ENCODE measurements at regions not wholly inside any gene's neighbourhood (a gene's known extent, or its start where the extent isn't known, plus 50 kb on each side); places are given as distances from the start of the nearest gene placed in this dataset.
"Not testable (repeated sequence)": the region's sequence is repeated elsewhere in the genome, so short reads cannot be mapped to it uniquely, and the experiment has no call there.

DNA sequence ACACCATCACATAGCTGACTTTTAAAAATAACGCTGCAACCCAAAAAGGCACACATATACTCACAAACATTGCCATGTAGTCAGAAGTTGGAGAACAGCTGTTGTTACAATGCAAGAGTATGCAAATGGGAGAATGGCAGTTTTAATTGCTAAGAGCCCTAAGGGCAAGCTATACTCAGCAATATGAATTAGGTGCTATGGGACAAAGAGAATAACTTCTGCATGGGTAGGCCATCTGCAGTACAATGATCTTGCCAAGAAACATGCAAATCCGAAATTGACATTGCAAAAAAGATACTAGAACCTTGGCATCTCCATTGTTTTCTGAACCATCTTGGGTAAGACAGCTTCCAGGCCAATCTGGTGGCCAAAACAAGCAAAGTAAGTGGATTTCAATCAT is 697.8 kb downstream of the LRRIQ3 start:
- no peak for TF ChIP-seq GATA1 (IDR thresholded peaks at IDR 0.05; ENCODE audit: low read depth, low read length)
- TF ChIP-seq POLR2A (IDR thresholded peaks at IDR 0.05; ENCODE audit: low read length) = no peak
- DNase-seq = no peak

DNA sequence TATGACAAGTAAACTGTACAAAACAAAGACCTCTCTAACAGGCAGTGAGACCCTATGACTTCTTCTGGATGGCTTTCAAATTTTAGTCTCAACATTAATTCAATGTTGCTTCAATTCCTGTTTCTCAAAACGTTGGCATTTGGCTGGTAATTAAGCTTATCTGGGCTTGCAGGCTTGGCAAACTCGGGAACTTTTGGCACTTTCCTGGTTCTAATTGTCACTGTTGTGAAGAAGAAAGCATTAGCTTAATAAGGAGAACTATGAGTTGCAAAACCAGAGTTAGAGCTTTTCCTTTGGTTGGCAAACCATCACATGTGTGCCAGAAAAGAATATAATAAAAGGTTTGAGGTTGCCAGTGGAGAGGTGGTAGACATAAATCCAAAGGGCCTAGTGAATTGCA is 698.3 kb downstream of the LRRIQ3 start:
- TF ChIP-seq POLR2A (IDR thresholded peaks at IDR 0.05; ENCODE audit: low read length) = no peak
- no peak for TF ChIP-seq GATA1 (IDR thresholded peaks at IDR 0.05; ENCODE audit: low read depth, low read length)

DNA sequence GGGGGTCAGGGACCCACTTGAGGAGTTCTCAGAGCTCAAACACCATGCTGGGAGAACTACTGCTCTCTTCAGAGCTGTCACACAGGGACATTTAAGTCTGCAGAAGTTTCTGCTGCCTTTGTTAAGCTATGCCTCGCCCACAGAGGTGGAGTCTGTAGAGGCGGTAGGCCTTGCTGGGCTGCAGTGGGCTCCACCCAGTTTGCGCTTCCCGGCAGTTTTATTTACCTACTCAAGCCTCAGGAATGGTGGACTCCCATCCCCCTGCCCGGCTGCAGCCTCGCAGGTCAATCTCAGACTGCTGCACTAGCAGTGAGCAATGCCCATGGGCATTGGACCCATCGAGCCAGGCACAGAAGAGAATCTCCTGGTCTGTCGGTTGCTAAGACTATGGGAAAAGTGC is 706.4 kb downstream of the LRRIQ3 start:
- no peak for TF ChIP-seq POLR2A (IDR thresholded peaks at IDR 0.05; ENCODE audit: low read length)
- no peak for TF ChIP-seq GATA1 (IDR thresholded peaks at IDR 0.05; ENCODE audit: low read depth, low read length)
- DNase-seq = no peak

More for the DNA sequence above, 698.3 kb downstream of the LRRIQ3 start:
- no peak for DNase-seq

DNA sequence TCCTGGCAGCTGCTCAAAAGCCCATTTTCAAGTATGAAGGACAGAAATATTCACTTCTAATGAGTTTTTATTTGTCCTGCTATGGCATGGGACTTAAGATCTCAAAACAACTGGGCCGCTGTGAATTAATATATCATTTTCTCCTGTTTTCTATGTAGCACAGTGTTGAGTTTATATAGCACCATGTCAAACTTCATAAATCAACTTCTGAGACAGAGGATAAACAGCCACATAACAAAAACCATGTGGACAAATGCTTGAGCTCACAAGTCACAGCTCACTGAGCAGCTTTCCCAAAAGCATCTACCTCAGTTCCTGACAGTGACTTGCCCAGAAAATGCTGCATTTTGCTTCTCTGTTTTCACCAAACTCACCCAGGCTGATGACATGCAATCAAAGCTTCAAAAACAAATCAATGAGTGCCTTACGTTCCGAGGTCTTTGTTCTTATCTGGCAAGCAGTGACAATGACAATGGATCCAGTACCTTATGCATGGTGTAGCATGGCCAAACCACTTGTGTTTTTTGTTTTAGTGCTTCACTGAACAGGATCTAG is 722.6 kb downstream of the LRRIQ3 start:
- TF ChIP-seq GATA1 (IDR thresholded peaks at IDR 0.05; ENCODE audit: low read depth, low read length) = no peak
- TF ChIP-seq POLR2A (IDR thresholded peaks at IDR 0.05; ENCODE audit: low read length) = no peak
- no peak for DNase-seq

DNA sequence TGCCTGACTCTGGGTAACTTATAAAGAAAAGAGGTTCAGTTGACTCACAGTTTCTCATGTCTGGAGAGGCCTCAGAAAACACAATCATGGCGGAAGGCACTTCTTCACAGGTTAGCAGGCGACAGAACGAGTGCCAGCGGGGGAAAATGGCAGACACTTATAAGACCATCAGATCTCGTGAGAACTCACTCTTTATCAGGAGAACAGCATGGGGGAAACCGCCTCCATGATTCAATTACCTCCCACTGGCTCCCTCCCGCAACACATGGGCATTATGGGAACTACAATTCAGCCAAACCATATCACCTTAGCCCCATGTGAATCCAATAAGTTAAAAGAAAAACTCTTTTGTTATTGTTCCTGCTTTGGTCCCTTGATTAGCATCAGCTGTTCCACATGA is 725.2 kb downstream of the LRRIQ3 start:
- TF ChIP-seq GATA1 (IDR thresholded peaks at IDR 0.05; ENCODE audit: low read depth, low read length) = no peak
- no peak for TF ChIP-seq POLR2A (IDR thresholded peaks at IDR 0.05; ENCODE audit: low read length)
- DNase-seq = no peak

DNA sequence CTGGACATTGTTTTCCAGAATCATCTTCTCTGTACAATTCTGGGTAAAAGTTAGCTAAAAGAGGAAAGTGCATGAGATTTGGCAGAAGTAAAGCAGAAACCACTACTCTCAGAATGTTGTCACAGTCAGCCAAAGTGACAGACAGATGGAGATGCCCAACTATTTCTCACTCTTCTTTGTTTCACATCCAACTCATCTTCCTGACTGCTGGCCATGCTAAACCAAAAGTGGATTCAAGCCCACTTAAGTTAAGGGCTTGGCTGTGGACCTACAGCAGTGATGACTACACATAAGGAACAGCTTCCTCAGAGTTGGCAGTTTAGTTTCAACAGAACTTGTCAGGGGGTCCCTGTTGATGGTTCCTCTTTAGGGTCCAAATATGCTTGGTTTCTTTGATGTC is 730.2 kb downstream of the LRRIQ3 start:
- TF ChIP-seq GATA1 (IDR thresholded peaks at IDR 0.05; ENCODE audit: low read depth, low read length) (no peak), POLR2A (IDR thresholded peaks at IDR 0.05; ENCODE audit: low read length) (no peak)
- DNase-seq = no peak

DNA sequence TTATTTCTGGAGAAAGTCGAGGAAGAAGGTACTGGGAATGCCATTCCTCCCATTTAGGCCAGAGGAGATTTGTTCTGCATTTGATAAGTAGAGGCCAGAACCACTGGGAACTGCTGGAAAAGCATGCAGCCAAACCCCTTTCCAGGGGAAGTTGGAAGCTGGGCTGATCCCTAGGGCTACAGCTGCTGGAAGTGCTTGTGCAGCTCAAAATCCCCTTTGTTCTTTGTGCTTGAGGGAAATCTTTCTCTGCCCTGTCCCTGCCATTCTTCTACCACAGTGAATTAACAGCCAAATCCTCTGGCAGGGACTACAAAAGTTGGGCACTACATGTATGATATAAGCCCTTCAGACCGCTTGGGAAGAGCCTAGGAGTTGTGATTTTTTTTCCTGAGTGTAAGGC is 734.1 kb downstream of the LRRIQ3 start:
- DNase-seq = no peak
- no peak for TF ChIP-seq POLR2A (IDR thresholded peaks at IDR 0.05; ENCODE audit: low read length)
- no peak for TF ChIP-seq GATA1 (IDR thresholded peaks at IDR 0.05; ENCODE audit: low read depth, low read length)

DNA sequence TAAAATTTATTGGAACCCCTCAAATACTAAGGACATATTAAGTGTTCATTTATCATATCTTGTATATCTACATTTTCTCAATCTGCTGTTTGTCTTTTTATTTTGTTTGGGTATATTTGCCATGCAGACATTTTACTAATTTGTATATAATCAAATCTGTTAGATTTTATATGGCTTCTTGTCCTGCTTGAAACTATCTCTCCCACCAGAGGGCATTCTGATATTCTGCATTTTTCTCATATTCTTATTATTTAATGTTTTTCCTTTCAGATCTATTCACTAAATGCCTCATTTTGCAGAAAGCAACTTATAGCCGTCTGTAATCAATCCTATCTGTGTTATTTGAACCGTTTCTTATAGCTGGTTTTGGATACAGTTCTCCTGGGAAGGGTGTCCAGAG is 745.5 kb downstream of the LRRIQ3 start:
- TF ChIP-seq POLR2A (IDR thresholded peaks at IDR 0.05; ENCODE audit: low read length) = no peak
- no peak for TF ChIP-seq GATA1 (IDR thresholded peaks at IDR 0.05; ENCODE audit: low read depth, low read length)
- no peak for DNase-seq

DNA sequence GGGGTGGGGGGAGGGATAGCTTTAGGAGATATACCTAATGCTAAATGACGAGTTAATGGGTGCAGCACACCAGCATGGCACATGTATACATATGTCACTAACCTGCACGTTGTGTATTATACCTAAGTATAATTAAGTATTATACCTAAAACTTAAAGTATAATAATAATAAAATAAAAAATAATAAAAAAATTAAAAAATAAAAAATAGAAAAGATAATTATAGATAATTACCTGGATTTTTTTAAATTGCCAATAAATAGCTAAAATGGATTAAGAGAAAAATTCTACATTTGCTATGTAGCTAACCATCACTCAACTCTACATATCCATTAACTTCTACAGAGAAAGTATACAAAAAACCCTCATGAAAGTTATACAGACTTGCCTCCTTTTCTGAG is 747.3 kb downstream of the LRRIQ3 start:
- not testable (repeated sequence) for DNase-seq

DNA sequence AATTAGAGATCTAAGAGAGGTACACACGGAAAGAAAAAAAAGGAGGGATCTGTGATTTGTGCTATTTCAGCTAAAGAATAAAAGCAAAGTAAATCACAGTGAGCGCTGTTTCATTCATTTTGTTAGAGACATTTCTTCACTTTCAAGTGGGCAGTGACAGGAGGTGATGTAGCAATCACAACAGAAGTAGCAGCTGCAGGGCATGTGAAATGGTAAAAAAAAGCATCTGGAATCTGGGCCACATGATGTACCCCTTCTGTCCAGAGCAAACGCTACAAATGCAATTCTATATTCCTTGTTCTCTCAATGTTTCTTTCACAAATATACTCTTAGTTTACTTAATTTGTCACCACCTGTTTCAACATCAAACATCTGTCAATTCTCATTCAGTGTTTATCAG is 786.5 kb downstream of the LRRIQ3 start:
- no peak for DNase-seq
- TF ChIP-seq POLR2A (IDR thresholded peaks at IDR 0.05; ENCODE audit: low read length) (no peak), GATA1 (IDR thresholded peaks at IDR 0.05; ENCODE audit: low read depth, low read length) (no peak)

DNA sequence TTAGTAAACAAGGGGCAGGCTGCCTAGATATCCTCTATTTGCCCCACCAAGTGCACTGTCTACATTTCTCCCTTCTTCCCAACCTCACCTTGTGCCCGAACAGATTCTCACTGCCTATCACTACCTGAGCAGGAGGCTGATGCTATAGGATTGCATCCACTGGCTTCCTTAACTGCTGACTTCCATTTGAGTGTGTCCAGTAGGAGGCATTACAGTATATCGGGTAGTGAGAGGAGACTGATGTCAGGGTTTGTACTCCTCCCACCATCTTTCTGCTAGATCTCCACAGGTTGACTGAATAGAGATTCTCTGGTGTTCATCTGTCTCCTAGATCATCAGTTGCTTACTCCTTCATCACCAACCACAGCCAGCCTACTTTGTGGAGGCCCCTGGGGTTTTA is 796.3 kb downstream of the LRRIQ3 start:
- DNase-seq = no peak
- TF ChIP-seq GATA1 (IDR thresholded peaks at IDR 0.05; ENCODE audit: low read depth, low read length) (no peak), POLR2A (IDR thresholded peaks at IDR 0.05; ENCODE audit: low read length) (no peak)

DNA sequence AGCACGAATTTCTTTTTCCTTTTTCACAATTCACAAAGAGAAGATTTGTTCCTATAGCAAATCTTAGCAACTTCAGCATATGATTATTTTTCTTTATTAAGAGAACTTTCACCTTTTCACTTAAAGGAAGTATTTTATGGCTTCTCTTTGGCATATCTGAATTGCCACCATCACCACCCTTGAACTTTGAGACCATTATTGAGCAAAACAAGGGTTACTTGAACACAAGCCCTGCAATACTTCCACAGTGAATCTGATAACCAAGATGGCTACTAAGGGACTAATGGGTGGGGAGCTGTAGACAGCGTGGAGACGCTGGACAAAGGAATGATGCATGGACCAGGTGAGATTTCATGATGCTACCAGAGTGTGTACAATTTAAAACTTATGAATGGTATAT is 815.0 kb downstream of the LRRIQ3 start:
- TF ChIP-seq GATA1 (IDR thresholded peaks at IDR 0.05; ENCODE audit: low read depth, low read length) (no peak), POLR2A (IDR thresholded peaks at IDR 0.05; ENCODE audit: low read length) (no peak)
- no peak for DNase-seq

DNA sequence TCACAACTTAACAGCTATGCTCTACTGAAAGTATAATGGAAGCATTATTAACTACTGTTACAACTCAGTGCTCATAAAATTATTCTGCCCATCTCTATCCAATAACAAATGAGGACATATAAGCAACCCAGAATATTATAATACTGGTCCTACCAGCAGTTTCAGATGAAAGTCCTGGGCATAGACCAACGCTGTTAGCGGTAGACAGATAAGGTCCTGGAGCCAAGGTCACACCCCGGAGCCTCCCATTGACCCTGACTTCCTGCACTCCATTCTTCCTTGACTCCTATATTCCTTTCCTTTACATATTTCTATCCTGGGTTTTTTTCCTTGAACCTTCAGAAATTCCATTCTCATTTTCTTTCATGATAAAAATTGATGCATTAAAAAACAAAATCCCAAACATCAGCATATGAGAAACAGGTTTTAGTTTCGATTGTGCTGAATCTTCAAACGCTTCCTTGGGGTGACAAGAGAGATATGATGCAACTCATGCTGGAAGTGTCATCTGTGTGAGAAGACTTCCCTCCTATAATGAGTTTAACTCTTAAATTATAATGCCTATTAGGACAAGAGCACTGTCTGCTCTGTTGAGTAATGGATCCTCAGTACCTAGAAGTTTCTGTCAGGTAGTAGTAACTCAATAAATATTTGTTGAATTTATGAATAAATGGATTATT is 831.1 kb downstream of the LRRIQ3 start:
- DNase-seq = no peak
- TF ChIP-seq GATA1 (IDR thresholded peaks at IDR 0.05; ENCODE audit: low read depth, low read length) (no peak), POLR2A (IDR thresholded peaks at IDR 0.05; ENCODE audit: low read length) (no peak)

DNA sequence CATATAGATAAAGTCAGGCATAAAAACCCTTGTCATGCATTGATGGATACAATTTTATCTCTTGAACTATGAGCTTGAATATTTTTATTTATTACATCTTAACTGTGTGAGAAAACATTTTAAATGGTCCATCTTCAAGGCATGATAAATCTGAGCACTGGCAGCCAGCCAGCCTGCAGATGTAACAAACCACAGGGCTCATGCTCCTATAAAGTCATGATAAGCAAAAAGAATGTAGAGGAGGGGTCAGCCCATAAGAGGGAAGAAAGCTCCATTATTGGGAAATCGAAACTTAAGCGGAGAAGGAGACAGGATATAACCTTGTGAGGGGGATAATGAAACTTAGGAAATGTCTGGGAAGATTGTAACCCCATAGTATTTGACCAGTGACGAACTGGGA is 839.0 kb downstream of the LRRIQ3 start:
- no peak for DNase-seq

DNA sequence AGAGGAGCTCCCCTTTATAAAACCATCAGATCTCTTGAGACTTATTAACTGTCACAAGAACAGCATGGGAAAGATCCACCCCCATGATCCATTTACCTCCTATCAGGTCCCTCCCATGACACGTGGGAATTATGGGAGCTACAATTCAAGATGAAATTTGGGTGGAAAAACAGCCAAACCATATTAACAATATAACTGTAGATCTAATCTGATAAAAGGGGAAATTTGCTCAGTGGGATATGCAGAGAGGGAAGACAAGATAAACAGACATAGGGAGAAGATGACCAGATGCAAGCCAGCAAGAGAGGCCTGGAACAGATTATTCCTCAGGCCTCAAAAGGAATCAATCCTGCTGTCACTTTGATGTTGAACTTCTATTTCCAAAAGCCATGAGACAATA is 841.5 kb downstream of the LRRIQ3 start:
- TF ChIP-seq POLR2A (IDR thresholded peaks at IDR 0.05; ENCODE audit: low read length) (no peak), GATA1 (IDR thresholded peaks at IDR 0.05; ENCODE audit: low read depth, low read length) (no peak)
- no peak for DNase-seq

More for the DNA sequence above, 839.0 kb downstream of the LRRIQ3 start:
- TF ChIP-seq POLR2A (IDR thresholded peaks at IDR 0.05; ENCODE audit: low read length) (no peak), GATA1 (IDR thresholded peaks at IDR 0.05; ENCODE audit: low read depth, low read length) (no peak)

Measured in erythroblast (primary cell).